ENCODE measurements at regions not wholly inside any gene's neighbourhood (a gene's known extent, or its start where the extent isn't known, plus 50 kb on each side); places are given as distances from the start of the nearest gene placed in this dataset.

DNA sequence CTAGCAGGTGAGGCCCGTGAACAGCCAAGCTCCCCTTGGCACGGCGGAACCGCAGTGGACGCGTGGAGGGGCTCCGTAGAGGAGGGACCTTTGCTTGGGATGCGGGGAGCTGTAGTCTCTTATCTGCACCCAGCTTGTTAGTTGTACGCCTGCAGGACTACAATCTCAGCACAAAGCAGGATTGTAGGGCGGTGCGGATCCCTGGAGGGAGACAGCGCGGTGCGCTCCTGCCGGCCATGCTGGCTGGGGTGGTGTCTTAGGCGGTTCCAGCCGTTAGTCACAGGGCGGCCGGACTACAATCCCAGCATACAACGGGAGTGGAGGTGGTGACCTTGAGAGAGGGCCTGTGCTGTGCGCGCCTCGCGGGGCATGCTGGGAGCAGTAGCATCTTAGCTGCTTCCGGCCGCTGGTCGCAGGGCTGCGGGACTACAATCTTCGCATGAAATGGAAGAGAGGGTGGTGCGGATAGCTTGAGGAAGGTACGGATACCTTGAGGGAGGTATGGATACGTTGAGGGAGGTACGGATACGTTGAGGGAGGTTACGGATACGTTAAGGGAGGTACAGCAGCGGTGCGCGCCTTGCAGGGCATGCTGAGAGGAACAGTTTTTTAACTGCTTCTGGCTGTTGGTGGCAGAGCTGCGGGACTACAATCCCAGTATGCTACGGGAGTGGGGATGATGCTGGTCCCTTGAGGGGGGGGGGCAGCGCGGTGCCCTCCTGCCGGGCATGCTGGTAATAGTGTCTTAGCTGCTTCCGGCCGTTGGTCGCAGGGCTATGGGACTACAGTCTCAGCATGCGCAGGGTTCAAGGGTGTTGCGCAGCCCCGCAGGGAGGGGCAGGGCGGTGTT lies 1419.1 kb downstream of the UQCRFS1 start (continued):
- TF ChIP-seq, protein P1, sequence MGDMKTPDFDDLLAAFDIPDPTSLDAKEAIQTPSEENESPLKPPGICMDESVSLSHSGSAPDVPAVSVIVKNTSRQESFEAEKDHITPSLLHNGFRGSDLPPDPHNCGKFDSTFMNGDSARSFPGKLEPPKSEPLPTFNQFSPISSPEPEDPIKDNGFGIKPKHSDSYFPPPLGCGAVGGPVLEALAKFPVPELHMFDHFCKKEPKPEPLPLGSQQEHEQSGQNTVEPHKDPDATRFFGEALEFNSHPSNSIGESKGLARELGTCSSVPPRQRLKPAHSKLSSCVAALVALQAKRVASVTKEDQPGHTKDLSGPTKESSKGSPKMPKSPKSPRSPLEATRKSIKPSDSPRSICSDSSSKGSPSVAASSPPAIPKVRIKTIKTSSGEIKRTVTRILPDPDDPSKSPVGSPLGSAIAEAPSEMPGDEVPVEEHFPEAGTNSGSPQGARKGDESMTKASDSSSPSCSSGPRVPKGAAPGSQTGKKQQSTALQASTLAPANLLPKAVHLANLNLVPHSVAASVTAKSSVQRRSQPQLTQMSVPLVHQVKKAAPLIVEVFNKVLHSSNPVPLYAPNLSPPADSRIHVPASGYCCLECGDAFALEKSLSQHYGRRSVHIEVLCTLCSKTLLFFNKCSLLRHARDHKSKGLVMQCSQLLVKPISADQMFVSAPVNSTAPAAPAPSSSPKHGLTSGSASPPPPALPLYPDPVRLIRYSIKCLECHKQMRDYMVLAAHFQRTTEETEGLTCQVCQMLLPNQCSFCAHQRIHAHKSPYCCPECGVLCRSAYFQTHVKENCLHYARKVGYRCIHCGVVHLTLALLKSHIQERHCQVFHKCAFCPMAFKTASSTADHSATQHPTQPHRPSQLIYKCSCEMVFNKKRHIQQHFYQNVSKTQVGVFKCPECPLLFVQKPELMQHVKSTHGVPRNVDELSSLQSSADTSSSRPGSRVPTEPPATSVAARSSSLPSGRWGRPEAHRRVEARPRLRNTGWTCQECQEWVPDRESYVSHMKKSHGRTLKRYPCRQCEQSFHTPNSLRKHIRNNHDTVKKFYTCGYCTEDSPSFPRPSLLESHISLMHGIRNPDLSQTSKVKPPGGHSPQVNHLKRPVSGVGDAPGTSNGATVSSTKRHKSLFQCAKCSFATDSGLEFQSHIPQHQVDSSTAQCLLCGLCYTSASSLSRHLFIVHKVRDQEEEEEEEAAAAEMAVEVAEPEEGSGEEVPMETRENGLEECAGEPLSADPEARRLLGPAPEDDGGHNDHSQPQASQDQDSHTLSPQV (IDR thresholded peaks at IDR 0.05), result no peak
- TF ChIP-seq ZZZ3 (IDR thresholded peaks at IDR 0.05; ENCODE audit: control insufficient read depth, insufficient read length, low read depth) (no peak), SUZ12 (IDR thresholded peaks at IDR 0.05; ENCODE audit: unreplicated experiment) (no peak), BRCA1 (IDR thresholded peaks at IDR 0.05; ENCODE audit: low read depth, low read length) (no peak), PAX8 (IDR thresholded peaks at IDR 0.05) (no peak), IKZF1 (conservative IDR thresholded peaks at IDR 0.05) (peak; percentile 92), CREM (IDR thresholded peaks at IDR 0.05; ENCODE audit: low read depth) (peak; percentile 74), SUPT20H (IDR thresholded peaks at IDR 0.05; ENCODE audit: borderline replicate concordance, control insufficient read depth, low read depth, low read length) (no peak), ZNF24 (IDR thresholded peaks at IDR 0.05) (no peak), ASH2L (IDR thresholded peaks at IDR 0.05; ENCODE audit: borderline replicate concordance, low read depth) (no peak), YBX1 (IDR thresholded peaks at IDR 0.05) (no peak), HDAC2 (IDR thresholded peaks at IDR 0.05) (no peak), IKZF2 (IDR thresholded peaks at IDR 0.05) (no peak; a peak in 1 of 4 replicates), SP1 (IDR thresholded peaks at IDR 0.05; ENCODE audit: low read depth, low read length) (no peak), GABPA (IDR thresholded peaks at IDR 0.05; ENCODE audit: low read depth) (peak; percentile 80)
- TF ChIP-seq, protein P2, sequence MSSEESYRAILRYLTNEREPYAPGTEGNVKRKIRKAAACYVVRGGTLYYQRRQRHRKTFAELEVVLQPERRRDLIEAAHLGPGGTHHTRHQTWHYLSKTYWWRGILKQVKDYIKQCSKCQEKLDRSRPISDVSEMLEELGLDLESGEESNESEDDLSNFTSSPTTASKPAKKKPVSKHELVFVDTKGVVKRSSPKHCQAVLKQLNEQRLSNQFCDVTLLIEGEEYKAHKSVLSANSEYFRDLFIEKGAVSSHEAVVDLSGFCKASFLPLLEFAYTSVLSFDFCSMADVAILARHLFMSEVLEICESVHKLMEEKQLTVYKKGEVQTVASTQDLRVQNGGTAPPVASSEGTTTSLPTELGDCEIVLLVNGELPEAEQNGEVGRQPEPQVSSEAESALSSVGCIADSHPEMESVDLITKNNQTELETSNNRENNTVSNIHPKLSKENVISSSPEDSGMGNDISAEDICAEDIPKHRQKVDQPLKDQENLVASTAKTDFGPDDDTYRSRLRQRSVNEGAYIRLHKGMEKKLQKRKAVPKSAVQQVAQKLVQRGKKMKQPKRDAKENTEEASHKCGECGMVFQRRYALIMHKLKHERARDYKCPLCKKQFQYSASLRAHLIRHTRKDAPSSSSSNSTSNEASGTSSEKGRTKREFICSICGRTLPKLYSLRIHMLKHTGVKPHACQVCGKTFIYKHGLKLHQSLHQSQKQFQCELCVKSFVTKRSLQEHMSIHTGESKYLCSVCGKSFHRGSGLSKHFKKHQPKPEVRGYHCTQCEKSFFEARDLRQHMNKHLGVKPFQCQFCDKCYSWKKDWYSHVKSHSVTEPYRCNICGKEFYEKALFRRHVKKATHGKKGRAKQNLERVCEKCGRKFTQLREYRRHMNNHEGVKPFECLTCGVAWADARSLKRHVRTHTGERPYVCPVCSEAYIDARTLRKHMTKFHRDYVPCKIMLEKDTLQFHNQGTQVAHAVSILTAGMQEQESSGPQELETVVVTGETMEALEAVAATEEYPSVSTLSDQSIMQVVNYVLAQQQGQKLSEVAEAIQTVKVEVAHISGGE (CRISPR knock-in tag; IDR thresholded peaks at IDR 0.05), result no peak
- TF ChIP-seq, protein P3, sequence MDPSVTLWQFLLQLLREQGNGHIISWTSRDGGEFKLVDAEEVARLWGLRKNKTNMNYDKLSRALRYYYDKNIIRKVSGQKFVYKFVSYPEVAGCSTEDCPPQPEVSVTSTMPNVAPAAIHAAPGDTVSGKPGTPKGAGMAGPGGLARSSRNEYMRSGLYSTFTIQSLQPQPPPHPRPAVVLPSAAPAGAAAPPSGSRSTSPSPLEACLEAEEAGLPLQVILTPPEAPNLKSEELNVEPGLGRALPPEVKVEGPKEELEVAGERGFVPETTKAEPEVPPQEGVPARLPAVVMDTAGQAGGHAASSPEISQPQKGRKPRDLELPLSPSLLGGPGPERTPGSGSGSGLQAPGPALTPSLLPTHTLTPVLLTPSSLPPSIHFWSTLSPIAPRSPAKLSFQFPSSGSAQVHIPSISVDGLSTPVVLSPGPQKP (IDR thresholded peaks at IDR 0.05; ENCODE audit: low read depth, low read length), result peak; percentile 74; the same call in 1 of the 2 replicates
- TF ChIP-seq, protein P4, sequence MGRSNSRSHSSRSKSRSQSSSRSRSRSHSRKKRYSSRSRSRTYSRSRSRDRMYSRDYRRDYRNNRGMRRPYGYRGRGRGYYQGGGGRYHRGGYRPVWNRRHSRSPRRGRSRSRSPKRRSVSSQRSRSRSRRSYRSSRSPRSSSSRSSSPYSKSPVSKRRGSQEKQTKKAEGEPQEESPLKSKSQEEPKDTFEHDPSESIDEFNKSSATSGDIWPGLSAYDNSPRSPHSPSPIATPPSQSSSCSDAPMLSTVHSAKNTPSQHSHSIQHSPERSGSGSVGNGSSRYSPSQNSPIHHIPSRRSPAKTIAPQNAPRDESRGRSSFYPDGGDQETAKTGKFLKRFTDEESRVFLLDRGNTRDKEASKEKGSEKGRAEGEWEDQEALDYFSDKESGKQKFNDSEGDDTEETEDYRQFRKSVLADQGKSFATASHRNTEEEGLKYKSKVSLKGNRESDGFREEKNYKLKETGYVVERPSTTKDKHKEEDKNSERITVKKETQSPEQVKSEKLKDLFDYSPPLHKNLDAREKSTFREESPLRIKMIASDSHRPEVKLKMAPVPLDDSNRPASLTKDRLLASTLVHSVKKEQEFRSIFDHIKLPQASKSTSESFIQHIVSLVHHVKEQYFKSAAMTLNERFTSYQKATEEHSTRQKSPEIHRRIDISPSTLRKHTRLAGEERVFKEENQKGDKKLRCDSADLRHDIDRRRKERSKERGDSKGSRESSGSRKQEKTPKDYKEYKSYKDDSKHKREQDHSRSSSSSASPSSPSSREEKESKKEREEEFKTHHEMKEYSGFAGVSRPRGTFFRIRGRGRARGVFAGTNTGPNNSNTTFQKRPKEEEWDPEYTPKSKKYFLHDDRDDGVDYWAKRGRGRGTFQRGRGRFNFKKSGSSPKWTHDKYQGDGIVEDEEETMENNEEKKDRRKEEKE (IDR thresholded peaks at IDR 0.05), result no peak
